ENCODE measurements at regions not wholly inside any gene's neighbourhood (a gene's known extent, or its start where the extent isn't known, plus 50 kb on each side); places are given as distances from the start of the nearest gene placed in this dataset.

DNA sequence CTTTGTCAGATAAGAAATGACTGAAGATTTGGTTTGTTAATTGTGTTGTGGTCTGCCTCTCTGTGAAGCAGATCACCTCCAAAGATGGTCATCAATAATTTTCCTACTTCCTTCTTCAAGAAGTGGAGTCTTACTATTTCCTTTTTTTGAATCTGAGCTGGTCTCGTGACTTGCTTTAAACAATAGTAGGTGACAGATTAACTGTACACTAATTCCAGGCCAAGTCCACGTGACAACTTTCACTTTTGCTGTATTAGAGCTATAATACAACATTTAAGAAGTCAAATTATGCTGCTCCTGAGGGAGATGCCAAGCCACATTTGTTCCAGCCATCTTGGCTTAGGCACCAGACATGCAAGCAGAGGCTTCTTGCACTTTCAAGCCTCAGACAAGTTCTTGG is 393.8 kb upstream of the GRID2 start:
- TF ChIP-seq, protein P1, sequence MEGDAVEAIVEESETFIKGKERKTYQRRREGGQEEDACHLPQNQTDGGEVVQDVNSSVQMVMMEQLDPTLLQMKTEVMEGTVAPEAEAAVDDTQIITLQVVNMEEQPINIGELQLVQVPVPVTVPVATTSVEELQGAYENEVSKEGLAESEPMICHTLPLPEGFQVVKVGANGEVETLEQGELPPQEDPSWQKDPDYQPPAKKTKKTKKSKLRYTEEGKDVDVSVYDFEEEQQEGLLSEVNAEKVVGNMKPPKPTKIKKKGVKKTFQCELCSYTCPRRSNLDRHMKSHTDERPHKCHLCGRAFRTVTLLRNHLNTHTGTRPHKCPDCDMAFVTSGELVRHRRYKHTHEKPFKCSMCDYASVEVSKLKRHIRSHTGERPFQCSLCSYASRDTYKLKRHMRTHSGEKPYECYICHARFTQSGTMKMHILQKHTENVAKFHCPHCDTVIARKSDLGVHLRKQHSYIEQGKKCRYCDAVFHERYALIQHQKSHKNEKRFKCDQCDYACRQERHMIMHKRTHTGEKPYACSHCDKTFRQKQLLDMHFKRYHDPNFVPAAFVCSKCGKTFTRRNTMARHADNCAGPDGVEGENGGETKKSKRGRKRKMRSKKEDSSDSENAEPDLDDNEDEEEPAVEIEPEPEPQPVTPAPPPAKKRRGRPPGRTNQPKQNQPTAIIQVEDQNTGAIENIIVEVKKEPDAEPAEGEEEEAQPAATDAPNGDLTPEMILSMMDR (IDR thresholded peaks at IDR 0.05; ENCODE audit: low read depth, low read length): no peak
- no peak for DNase-seq (ENCODE audit: extremely low read depth, low read depth)

DNA sequence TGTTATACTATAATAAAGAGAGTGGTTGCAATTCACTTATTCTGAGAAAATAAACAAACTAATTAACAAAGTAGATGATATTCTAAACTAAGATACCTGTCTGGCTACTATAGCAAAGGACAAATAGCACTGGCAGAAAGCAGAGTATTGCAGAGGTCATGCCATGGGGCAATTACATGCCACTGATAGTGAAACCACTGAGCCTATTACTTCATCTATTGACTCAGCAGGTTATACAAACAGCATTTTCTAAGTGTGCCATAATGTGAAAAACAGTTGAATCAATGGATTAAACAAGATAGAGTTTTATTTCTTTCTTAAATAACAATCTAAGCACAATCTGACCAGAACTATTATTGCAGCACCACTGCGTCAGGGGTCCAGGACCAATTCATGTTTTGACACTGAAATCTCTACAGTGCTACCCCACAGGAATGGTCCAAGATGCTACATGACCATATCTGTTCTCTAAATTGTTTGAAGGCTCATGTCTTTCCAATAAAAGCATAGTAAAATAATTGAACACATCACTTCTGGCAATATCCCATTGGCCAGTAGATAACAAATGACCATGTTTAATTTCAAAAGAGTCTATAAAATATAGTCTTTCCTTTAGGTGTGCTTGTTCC is 389.5 kb upstream of the GRID2 start:
- TF ChIP-seq, protein P1 (IDR thresholded peaks at IDR 0.05; ENCODE audit: low read depth, low read length): no peak
- no peak for DNase-seq (ENCODE audit: extremely low read depth, low read depth)

DNA sequence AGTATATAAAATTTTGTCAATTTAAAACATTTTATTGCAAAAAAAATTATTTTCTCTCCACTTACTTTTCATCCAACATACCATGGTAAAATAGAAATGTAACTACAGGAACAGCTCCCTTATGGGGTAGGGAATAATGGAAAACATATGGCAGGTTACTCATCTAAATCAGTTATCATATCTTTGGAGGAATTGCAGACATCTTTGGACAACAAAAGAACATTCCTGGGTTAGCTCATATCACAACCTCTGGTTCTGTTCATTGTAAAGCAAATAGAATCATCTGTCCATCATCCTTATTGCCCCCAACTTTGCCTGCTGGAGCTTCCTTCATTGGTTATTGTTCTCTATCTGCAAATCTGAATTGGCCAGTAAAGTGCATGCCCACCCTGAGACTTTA is 387.5 kb upstream of the GRID2 start:
- no peak for DNase-seq (ENCODE audit: extremely low read depth, low read depth)
- TF ChIP-seq, protein P1 (IDR thresholded peaks at IDR 0.05; ENCODE audit: low read depth, low read length): no peak

DNA sequence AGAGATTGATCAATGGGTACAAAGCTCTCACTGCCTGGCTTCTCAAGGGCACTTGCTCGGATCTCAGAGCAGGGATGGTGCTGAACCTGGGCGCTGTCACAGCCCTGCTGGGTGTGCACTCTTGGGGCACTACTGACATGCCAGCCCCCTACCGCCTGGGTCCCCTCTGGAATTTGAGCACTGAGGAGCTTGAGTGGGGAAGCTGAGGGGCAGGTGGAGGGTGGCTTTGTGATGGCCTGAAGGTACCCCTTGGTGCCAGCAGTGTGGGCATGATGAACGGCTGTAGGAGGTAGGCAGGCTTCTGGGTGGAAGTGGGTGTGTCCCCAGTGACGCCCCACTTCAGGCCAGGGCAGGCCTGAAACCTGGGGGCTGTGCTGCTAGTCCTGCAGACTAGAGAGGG is 379.1 kb upstream of the GRID2 start:
- no peak for DNase-seq (ENCODE audit: extremely low read depth, low read depth)
- TF ChIP-seq, protein P1 (IDR thresholded peaks at IDR 0.05; ENCODE audit: low read depth, low read length): no peak

DNA sequence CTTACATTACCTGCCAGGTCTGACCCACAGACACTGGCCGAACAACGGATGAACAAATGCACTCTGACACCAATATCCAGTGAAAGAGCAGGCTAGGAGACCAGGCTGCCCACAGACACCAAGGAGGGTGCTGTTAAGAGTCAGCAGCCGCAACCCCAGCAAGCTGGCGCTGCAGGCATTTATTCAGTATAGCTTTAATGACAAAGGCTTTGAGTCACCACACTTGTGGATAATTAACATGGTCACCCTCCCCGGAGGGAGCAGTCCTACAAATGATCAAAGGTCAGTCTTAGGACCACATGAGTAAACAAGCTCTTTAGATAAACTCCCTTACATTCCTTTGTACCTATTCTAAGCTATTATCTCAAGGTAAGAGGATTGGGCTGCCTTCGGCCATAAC is 368.5 kb upstream of the GRID2 start:
- DNase-seq (ENCODE audit: extremely low read depth, low read depth): no peak
- TF ChIP-seq, protein P1 (IDR thresholded peaks at IDR 0.05; ENCODE audit: low read depth, low read length): no peak

DNA sequence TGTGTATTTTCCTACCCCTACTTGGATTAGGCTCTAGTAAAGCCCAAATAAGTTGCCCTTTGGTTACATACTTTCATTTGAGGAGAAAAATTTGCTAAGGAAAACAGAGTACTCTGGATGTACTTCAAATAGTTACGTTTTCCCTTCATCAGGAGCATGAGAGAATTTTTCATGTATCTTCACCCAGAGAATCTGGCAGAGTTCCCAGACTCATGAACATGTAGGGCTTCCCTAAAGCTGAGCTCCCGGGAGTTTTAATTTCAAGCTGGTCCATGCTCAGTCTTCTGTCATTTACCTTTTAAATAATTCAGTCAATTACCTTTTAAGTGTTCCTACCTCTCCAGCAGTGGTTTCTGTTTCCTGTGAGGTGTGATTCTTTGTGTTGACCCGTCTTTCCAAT is 367.5 kb upstream of the GRID2 start:
- TF ChIP-seq, protein P1 (IDR thresholded peaks at IDR 0.05; ENCODE audit: low read depth, low read length): no peak

DNA sequence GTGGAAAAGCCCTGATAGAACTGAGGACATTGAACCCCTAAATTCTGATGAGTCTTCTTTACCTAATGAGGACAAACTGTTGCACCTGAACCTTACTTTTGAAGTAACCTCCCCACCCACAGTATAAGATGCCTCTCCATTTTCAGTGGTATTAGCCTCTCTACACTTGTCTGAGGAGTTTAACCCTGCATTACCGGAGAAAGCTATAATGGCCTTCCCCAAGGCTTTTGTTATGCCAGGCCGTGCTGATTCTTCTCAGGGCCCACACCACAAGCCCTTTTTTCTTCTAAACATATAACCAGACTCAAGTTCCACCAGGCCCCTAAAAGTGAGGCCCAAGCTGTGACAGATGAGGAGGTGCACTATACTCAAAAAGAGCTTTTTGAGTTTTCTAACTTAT is 345.8 kb upstream of the GRID2 start:
- TF ChIP-seq, protein P1 (IDR thresholded peaks at IDR 0.05; ENCODE audit: low read depth, low read length): no peak
- DNase-seq (ENCODE audit: extremely low read depth, low read depth): no peak

More for the DNA sequence above, 367.5 kb upstream of the GRID2 start:
- no peak for DNase-seq (ENCODE audit: extremely low read depth, low read depth)

All from AG09319 (cell line).